HepG2 (cell line): ENCODE measurements at regions not wholly inside any gene's neighbourhood (a gene's known extent, or its start where the extent isn't known, plus 50 kb on each side); places are given as distances from the start of the nearest gene placed in this dataset.

Experiments used
- ATAC-seq: fragments of 200-7000 bp; cut with Tn5 transposase; 3 replicates; pipeline ENCODE4 v1.9.1; 2020; ENCODE audit warnings: mild to moderate bottlenecking, moderate library complexity
- BruUV-seq: library from RNA; stranded (reverse); fragments of 400-500 nt; replicated peaks from 2 replicates; lab custom pipeline; 2021; lab: Mats Ljungman, UMichigan
- CTCF ChIA-PET: fragments of 300-600 bp; formaldehyde crosslinking; extraction: SDS; loops from one replicate; lab custom pipeline; 2021; ENCODE audit warnings: low total read pairs, inconsistent platforms, low intra/inter-chr PET ratio; lab: Yijun Ruan, JAX
- POLR2A ChIA-PET: fragments of 350-600 bp; sonication (Branson Sonifier 250); formaldehyde crosslinking; loops from one replicate; lab custom pipeline; 2020; ENCODE audit warnings: antibody characterized with exemption, inconsistent platforms; lab: Yijun Ruan, JAX
- DNase-seq: peaks from one replicate; pipeline ENCODE4 v3.0.0-alpha.2; 2015; ENCODE audit warnings: low spot score
- FAIRE-seq: peaks from 3 replicates; lab custom pipeline; 2011; peaks lifted over from hg19 to GRCh38; lab: Jason Lieb, UNC
- H2AFZ ChIP-seq: one replicate; pipeline ENCODE4 v1.6.1; 2011; ENCODE audit warnings: low read length, inconsistent platforms
- H3K27ac ChIP-seq: fragments of 300-600 bp; 3 replicates; pipeline ENCODE4 v1.8.0; 2011; ENCODE audit warnings: mixed run types, mild to moderate bottlenecking, mixed read lengths, low read length, inconsistent platforms; ENCODE audit not compliant: insufficient read depth; ENCODE audit errors: extremely low read length
- H3K27me3 ChIP-seq, 2 experiments: fragments of 200-600 bp in 1 of 2; 2 replicates in 1 of 2; 3 replicates in 1 of 2; pipeline versions ENCODE4 v1.6.0 to v1.8.0; 2011; ENCODE audit warnings: low read length in 2 of 2, mild to moderate bottlenecking in 2 of 2, moderate library complexity in 2 of 2, inconsistent platforms in 1 of 2; ENCODE audit not compliant: insufficient read depth in 2 of 2, control insufficient read depth in 1 of 2
- H3K36me3 ChIP-seq, 2 experiments: fragments of 200-600 bp in 1 of 2; replicated peaks in 1 of 2; 2 replicates in 1 of 2; 3 replicates in 1 of 2; pipeline versions ENCODE4 v1.5.1 to v1.8.0; 2011; ENCODE audit warnings: low read length in 2 of 2, inconsistent platforms in 1 of 2; ENCODE audit not compliant: insufficient read depth in 2 of 2, control insufficient read depth in 1 of 2
- H3K4me1 ChIP-seq: 2 replicates; pipeline ENCODE4 v1.5.1; 2012; ENCODE audit warnings: low read length, inconsistent platforms; ENCODE audit not compliant: insufficient read depth
- H3K4me2 ChIP-seq: 2 replicates; pipeline ENCODE4 v1.6.0; 2011; ENCODE audit warnings: low read depth, low read length, inconsistent platforms
- H3K4me3 ChIP-seq, 3 experiments: fragments of 200-600 bp in 1 of 3; sonication (generic), shearing (Covaris generic) in 1 of 3; replicated peaks in 1 of 3; 2 replicates each; pipeline ENCODE4 v1.5.1; 2011 to 2016; ENCODE audit warnings: low read length in 3 of 3, inconsistent platforms in 2 of 3, low read depth in 2 of 3, mild to moderate bottlenecking in 2 of 3, control low read depth in 1 of 3, mixed read lengths in 1 of 3; ENCODE audit not compliant: insufficient read depth in 1 of 3
- H3K79me2 ChIP-seq: one replicate; pipeline ENCODE4 v1.6.1; 2011; ENCODE audit warnings: low read length, inconsistent platforms; ENCODE audit not compliant: insufficient read depth
- H3K9ac ChIP-seq: 2 replicates; pipeline ENCODE4 v1.6.0; 2011; ENCODE audit warnings: mild to moderate bottlenecking, low read depth, low read length, inconsistent platforms; ENCODE audit not compliant: insufficient read depth
- H3K9me3 ChIP-seq: 2 replicates; pipeline ENCODE4 v1.5.1; 2012; ENCODE audit warnings: mild to moderate bottlenecking, low read length
- H4K20me1 ChIP-seq: 2 replicates; pipeline ENCODE4 v1.6.0; 2011; ENCODE audit warnings: inconsistent platforms, mild to moderate bottlenecking, low read length, moderate library complexity; ENCODE audit not compliant: insufficient read depth
- CREB1 ChIP-seq, 2 experiments: fragments of 450-650 bp in 1 of 2; IDR thresholded peaks; 2 replicates each; pipeline ENCODE4 v1.6.1; 2016 to 2017; ENCODE audit warnings: control low read depth in 1 of 2, mild to moderate bottlenecking in 1 of 2, missing compliant biosample characterization in 1 of 2, missing genetic modification characterization in 1 of 2
- GTF3A ChIP-seq: sonication (generic); formaldehyde crosslinking; conservative IDR thresholded peaks from 2 replicates; pipeline ENCODE4 v1.4.0; 2020; ENCODE audit warnings: mild to moderate bottlenecking, missing genetic modification reagents
- MED1 ChIP-seq: sonication (generic); formaldehyde crosslinking; IDR thresholded peaks from 2 replicates; pipeline ENCODE4 v1.4.0; 2020; ENCODE audit warnings: missing genetic modification reagents
- MEF2D ChIP-seq: sonication (generic); formaldehyde crosslinking; IDR thresholded peaks from 2 replicates; pipeline ENCODE4 v1.5.1; 2020; ENCODE audit warnings: mild to moderate bottlenecking, missing genetic modification reagents
- NFIC ChIP-seq: IDR thresholded peaks from 2 replicates; pipeline ENCODE4 v1.6.1; 2012; ENCODE audit warnings: mild to moderate bottlenecking, low read length, inconsistent platforms
- RFXAP ChIP-seq: sonication (generic); formaldehyde crosslinking; IDR thresholded peaks from 2 replicates; pipeline ENCODE4 v1.4.0; 2020; ENCODE audit warnings: missing genetic modification reagents, borderline replicate concordance
- SETDB1 ChIP-seq: sonication (generic); formaldehyde crosslinking; IDR thresholded peaks from 2 replicates; pipeline ENCODE4 v1.5.1; 2020; ENCODE audit warnings: missing genetic modification reagents, mild to moderate bottlenecking, borderline replicate concordance
- SRSF9 ChIP-seq: fragments of 200-400 bp; formaldehyde crosslinking; IDR thresholded peaks from 2 replicates; pipeline ENCODE4 v1.6.1; 2018; ENCODE audit warnings: borderline replicate concordance, mild to moderate bottlenecking, low read depth, low read length; ENCODE audit not compliant: insufficient read depth, poor library complexity, severe bottlenecking
- ZNF343 ChIP-seq: sonication (generic); formaldehyde crosslinking; IDR thresholded peaks from 2 replicates; pipeline ENCODE4 v1.4.0; 2020; ENCODE audit warnings: mild to moderate bottlenecking, missing genetic modification reagents
- ZNF564 ChIP-seq: sonication (generic); formaldehyde crosslinking; IDR thresholded peaks from 2 replicates; pipeline ENCODE4 v1.8.1; 2023; ENCODE audit warnings: mild to moderate bottlenecking, missing genetic modification reagents
- WGBS: methylation state at CpG from one replicate; pipeline ENCODE4 v1.1.6; 2017; ENCODE audit warnings: low lambda C conversion rate; 5-methylcytosine and 5-hydroxymethylcytosine counted together
- in situ Hi-C: cut with HindIII; loops from 2 replicates; pipeline ENCODE4 v1.10.0; 2017; ENCODE audit warnings: low pct_unique_long_range_greater_than_20kb; ENCODE audit not compliant: extremely low pct_ligation_motif_present
- intact Hi-C: fragments of 100-400 bp; cut with micrococcal nuclease; formaldehyde crosslinking; loops from one replicate; pipeline ENCODE4 v1.10.0; 2022; ENCODE audit not compliant: unreplicated experiment
- TF ChIP-seq, protein P1 (sequence below): sonication (generic); formaldehyde crosslinking; IDR thresholded peaks from 2 replicates; pipeline ENCODE4 v1.4.0; 2020; ENCODE audit warnings: missing genetic modification reagents
- TF ChIP-seq, protein P2 (sequence below): sonication (generic); formaldehyde crosslinking; IDR thresholded peaks from 2 replicates; pipeline ENCODE4 v1.5.0; 2020; ENCODE audit warnings: missing genetic modification reagents, mild to moderate bottlenecking, borderline replicate concordance
- TF ChIP-seq, protein P3 (sequence below), 2 experiments: sonication (generic) in 1 of 2; formaldehyde crosslinking in 1 of 2; IDR thresholded peaks; 2 replicates each; pipeline versions ENCODE4 v1.5.1 to v1.6.1; 2011 to 2020; ENCODE audit warnings: borderline replicate concordance in 1 of 2, low read depth in 1 of 2, low read length in 1 of 2, mild to moderate bottlenecking in 1 of 2, missing genetic modification reagents in 1 of 2, moderate library complexity in 1 of 2

DNA sequence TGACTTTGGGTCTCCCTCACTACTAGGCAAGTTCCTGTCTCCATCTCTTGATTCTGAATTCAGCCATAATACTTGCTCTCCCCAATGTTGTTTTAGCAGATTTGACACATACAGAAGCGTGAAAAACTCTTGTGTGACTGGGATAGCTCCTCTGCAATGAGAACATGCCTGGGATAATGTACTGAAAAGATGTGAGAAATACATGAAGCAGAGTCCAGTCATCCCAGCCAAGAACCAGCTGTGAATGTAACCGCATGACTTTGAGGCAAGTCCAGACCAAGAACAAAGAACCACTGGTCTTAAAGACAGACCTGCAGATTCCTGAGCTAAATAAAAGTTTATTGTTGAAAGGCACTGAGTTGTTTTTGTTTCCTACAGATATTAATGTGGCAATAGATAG lies 135.0 kb downstream of the NMUR2 start:
- ChIA-PET POLR2A (no interaction called here), CTCF (no interaction called here)
- Histone ChIP-seq H3K4me3 (no peak overlapping the region), H3K79me2 (no peaks in the 10 kb centered on the region), H4K20me1 (no peaks in the 10 kb centered on the region), H2AFZ (no peak overlapping the region), H3K36me3 (no peaks in the 10 kb centered on the region), H3K27me3 (no peaks in the 10 kb centered on the region), H3K27ac (no peak overlapping the region), H3K9ac (no peak overlapping the region), H3K4me2 (no peak overlapping the region), H3K9me3 (no peaks in the 10 kb centered on the region), H3K4me1 (no peaks in the 10 kb centered on the region)
- ATAC-seq (no peak), DNase-seq (no peak), FAIRE-seq (no peak)
- intact Hi-C loops, result no loop called here
- TF ChIP-seq, protein P1, sequence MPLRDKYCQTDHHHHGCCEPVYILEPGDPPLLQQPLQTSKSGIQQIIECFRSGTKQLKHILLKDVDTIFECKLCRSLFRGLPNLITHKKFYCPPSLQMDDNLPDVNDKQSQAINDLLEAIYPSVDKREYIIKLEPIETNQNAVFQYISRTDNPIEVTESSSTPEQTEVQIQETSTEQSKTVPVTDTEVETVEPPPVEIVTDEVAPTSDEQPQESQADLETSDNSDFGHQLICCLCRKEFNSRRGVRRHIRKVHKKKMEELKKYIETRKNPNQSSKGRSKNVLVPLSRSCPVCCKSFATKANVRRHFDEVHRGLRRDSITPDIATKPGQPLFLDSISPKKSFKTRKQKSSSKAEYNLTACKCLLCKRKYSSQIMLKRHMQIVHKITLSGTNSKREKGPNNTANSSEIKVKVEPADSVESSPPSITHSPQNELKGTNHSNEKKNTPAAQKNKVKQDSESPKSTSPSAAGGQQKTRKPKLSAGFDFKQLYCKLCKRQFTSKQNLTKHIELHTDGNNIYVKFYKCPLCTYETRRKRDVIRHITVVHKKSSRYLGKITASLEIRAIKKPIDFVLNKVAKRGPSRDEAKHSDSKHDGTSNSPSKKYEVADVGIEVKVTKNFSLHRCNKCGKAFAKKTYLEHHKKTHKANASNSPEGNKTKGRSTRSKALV (CRISPR knock-in tag), result no peak
- no peak for TF ChIP-seq MED1
- TF ChIP-seq ZNF343 (CRISPR knock-in tag), result no peak
- TF ChIP-seq CREB1 (IDR thresholded peaks at IDR 0.05), result no peak
- no peak for TF ChIP-seq CREB1 (CRISPR knock-in tag; IDR thresholded peaks at IDR 0.05)
- TF ChIP-seq SETDB1 (CRISPR knock-in tag), result no peak
- no peak for TF ChIP-seq NFIC
- TF ChIP-seq, protein P2, sequence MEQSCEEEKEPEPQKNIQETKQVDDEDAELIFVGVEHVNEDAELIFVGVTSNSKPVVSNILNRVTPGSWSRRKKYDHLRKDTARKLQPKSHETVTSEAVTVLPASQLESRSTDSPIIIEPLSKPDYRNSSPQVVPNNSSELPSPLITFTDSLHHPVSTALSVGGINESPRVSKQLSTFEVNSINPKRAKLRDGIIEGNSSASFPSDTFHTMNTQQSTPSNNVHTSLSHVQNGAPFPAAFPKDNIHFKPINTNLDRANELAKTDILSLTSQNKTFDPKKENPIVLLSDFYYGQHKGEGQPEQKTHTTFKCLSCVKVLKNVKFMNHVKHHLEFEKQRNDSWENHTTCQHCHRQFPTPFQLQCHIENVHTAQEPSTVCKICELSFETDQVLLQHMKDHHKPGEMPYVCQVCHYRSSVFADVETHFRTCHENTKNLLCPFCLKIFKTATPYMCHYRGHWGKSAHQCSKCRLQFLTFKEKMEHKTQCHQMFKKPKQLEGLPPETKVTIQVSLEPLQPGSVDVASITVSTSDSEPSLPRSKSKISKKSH (CRISPR knock-in tag), result no peak
- no peak for TF ChIP-seq SRSF9
- no peak for TF ChIP-seq ZNF564 (CRISPR knock-in tag)
- no peak for TF ChIP-seq MEF2D
- TF ChIP-seq GTF3A (CRISPR knock-in tag), result no peak
- no peak for TF ChIP-seq RFXAP (CRISPR knock-in tag)
- TF ChIP-seq, protein P3, sequence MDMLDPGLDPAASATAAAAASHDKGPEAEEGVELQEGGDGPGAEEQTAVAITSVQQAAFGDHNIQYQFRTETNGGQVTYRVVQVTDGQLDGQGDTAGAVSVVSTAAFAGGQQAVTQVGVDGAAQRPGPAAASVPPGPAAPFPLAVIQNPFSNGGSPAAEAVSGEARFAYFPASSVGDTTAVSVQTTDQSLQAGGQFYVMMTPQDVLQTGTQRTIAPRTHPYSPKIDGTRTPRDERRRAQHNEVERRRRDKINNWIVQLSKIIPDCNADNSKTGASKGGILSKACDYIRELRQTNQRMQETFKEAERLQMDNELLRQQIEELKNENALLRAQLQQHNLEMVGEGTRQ (IDR thresholded peaks at IDR 0.05; ENCODE audit: low read depth, low read length), result no peak
- TF ChIP-seq, protein P3 (CRISPR knock-in tag; IDR thresholded peaks at IDR 0.05; ENCODE audit: borderline replicate concordance), result no peak
- in situ Hi-C loops, result no loop called here
- WGBS, result 38% methylated on average over 2 of the region's 2 CpGs
- BruUV-seq, result no TSS peak
